Keratinocyte (primary cell): ENCODE measurements at regions not wholly inside any gene's neighbourhood (a gene's known extent, or its start where the extent isn't known, plus 50 kb on each side); places are given as distances from the start of the nearest gene placed in this dataset.

Experiments used
- DNase-seq: peaks from one replicate; pipeline ENCODE4 v3.0.0-alpha.2; 2011; ENCODE audit warnings: low read depth, missing footprints, low spot score
- FAIRE-seq: peaks from 2 replicates; lab custom pipeline; 2011; peaks lifted over from hg19 to GRCh38; lab: Jason Lieb, UNC
- H2AFZ ChIP-seq: 2 replicates; pipeline ENCODE4 v1.6.0; 2012; ENCODE audit warnings: low read length, control low read depth, inconsistent platforms; ENCODE audit not compliant: control insufficient read depth
- H3K27ac ChIP-seq: 2 replicates; pipeline ENCODE4 v1.5.1; 2011; ENCODE audit warnings: low read length; ENCODE audit not compliant: control insufficient read depth, insufficient read depth
- H3K27me3 ChIP-seq: 3 replicates; pipeline ENCODE4 v1.6.0; 2011; ENCODE audit warnings: low read length; ENCODE audit not compliant: control insufficient read depth, insufficient read depth; ENCODE audit errors: extremely low read depth
- H3K36me3 ChIP-seq, 2 experiments: 2 replicates in 1 of 2; 3 replicates in 1 of 2; pipeline ENCODE4 v1.5.1; 2011; ENCODE audit warnings: low read length in 2 of 2, mild to moderate bottlenecking in 1 of 2; ENCODE audit not compliant: control insufficient read depth in 2 of 2, insufficient read depth in 2 of 2; ENCODE audit errors: extremely low read depth in 1 of 2
- H3K4me1 ChIP-seq: 3 replicates; pipeline ENCODE4 v1.5.1; 2011; ENCODE audit warnings: low read length; ENCODE audit not compliant: control insufficient read depth, insufficient read depth; ENCODE audit errors: extremely low read depth
- H3K4me2 ChIP-seq: 3 replicates; pipeline ENCODE4 v1.6.0; 2011; ENCODE audit warnings: low read depth, low read length; ENCODE audit not compliant: control insufficient read depth, insufficient read depth; ENCODE audit errors: extremely low read depth
- H3K4me3 ChIP-seq, 3 experiments: fragments of 200-600 bp in 1 of 3; sonication (generic) in 1 of 3; 2 replicates in 2 of 3; 3 replicates in 1 of 3; pipeline ENCODE4 v1.5.1; 2011 to 2016; ENCODE audit warnings: low read length in 3 of 3, mild to moderate bottlenecking in 3 of 3, control low read depth in 2 of 3, inconsistent platforms in 1 of 3, low read depth in 1 of 3, mixed read lengths in 1 of 3, mixed run types in 1 of 3, moderate library complexity in 1 of 3; ENCODE audit not compliant: control insufficient read depth in 2 of 3, insufficient read depth in 2 of 3; ENCODE audit errors: extremely low read depth in 1 of 3
- H3K79me2 ChIP-seq: 2 replicates; pipeline ENCODE4 v1.6.0; 2012; ENCODE audit warnings: low read length; ENCODE audit not compliant: control insufficient read depth, insufficient read depth
- H3K9ac ChIP-seq: 3 replicates; pipeline ENCODE4 v1.6.0; 2011; ENCODE audit warnings: low read length; ENCODE audit not compliant: control insufficient read depth, insufficient read depth; ENCODE audit errors: extremely low read depth
- H3K9me1 ChIP-seq: 3 replicates; pipeline ENCODE4 v1.6.0; 2011; ENCODE audit warnings: low read length; ENCODE audit not compliant: control insufficient read depth, insufficient read depth; ENCODE audit errors: extremely low read depth
- H3K9me3 ChIP-seq: 2 replicates; pipeline ENCODE4 v1.5.1; 2012; ENCODE audit warnings: low read depth, low read length; ENCODE audit not compliant: control insufficient read depth
- H4K20me1 ChIP-seq: 3 replicates; pipeline ENCODE4 v1.6.0; 2011; ENCODE audit warnings: low read length; ENCODE audit not compliant: control insufficient read depth, insufficient read depth; ENCODE audit errors: extremely low read depth
- EZH2 ChIP-seq: IDR thresholded peaks from one replicate; pipeline ENCODE4 v1.6.1; 2012; ENCODE audit warnings: inconsistent platforms, mild to moderate bottlenecking, low read length, moderate library complexity
- dilution Hi-C: fragments of 300-500 bp; cut with MboI; formaldehyde crosslinking; loops from one replicate; pipeline ENCODE4 v1.7.0; 2020; ENCODE audit warnings: low sequenced_read_pairs; ENCODE audit not compliant: extremely low pct_ligation_motif_present
- TF ChIP-seq, protein P1 (sequence below), 3 experiments: IDR thresholded peaks in 1 of 3; conservative IDR thresholded peaks in 1 of 3; optimal IDR thresholded peaks in 1 of 3; 2 replicates in 2 of 3; 3 replicates in 1 of 3; pipeline versions ENCODE3 to v1.5.1; 2011; ENCODE audit warnings: low read length in 3 of 3, mild to moderate bottlenecking in 3 of 3, moderate library complexity in 2 of 3, control low read depth in 1 of 3, inconsistent platforms in 1 of 3; ENCODE audit not compliant: insufficient read depth in 2 of 3; ENCODE audit errors: extremely low read depth in 1 of 3

- peaks cover 36% of the 10 kb centered on the region for H3K27me3 ChIP-seq
Observed at GRCh38 chr12:4203772-4204376, 69.7 kb upstream of the CCND2 start.

DNA sequence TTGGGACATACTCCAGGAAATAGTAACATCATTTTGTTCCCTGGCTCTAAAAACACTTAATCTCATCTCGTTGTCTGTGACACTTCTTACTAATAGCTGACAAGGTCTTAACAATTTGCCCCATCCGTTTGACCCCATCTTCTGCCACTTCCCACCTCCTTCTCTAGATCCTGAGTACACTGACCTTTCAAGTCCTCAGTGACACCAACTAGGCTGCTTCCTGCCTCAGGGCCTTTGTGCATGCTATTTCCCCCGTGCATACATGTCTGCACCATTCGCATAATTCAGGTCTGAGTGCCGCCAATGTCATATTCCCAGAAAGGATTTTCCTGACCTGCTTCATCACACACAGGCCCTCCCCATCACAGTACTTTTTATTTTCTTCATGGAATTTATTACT, 70.6 kb upstream of the CCND2 start:
- peaks cover 36% of the 10 kb centered on the region for H3K27me3 ChIP-seq
- no peak overlapping the region for H3K27ac ChIP-seq
- no peak overlapping the region for H3K4me3 ChIP-seq
- no peak overlapping the region for H3K4me2 ChIP-seq
- H3K4me1 ChIP-seq, result no peaks in the 10 kb centered on the region
- H3K9ac ChIP-seq, result no peak overlapping the region
- no peaks in the 10 kb centered on the region for H3K79me2 ChIP-seq
- H2AFZ ChIP-seq, result no peak overlapping the region
- dilution Hi-C loops, result no loop called here
- no peaks in the 10 kb centered on the region for H3K9me1 ChIP-seq
- H4K20me1 ChIP-seq, result no peaks in the 10 kb centered on the region
- no peaks in the 10 kb centered on the region for H3K9me3 ChIP-seq
- FAIRE-seq, result no peak
- DNase-seq, result no peak
- no peaks in the 10 kb centered on the region for H3K36me3 ChIP-seq
- no peak for TF ChIP-seq EZH2
- TF ChIP-seq, protein P1, sequence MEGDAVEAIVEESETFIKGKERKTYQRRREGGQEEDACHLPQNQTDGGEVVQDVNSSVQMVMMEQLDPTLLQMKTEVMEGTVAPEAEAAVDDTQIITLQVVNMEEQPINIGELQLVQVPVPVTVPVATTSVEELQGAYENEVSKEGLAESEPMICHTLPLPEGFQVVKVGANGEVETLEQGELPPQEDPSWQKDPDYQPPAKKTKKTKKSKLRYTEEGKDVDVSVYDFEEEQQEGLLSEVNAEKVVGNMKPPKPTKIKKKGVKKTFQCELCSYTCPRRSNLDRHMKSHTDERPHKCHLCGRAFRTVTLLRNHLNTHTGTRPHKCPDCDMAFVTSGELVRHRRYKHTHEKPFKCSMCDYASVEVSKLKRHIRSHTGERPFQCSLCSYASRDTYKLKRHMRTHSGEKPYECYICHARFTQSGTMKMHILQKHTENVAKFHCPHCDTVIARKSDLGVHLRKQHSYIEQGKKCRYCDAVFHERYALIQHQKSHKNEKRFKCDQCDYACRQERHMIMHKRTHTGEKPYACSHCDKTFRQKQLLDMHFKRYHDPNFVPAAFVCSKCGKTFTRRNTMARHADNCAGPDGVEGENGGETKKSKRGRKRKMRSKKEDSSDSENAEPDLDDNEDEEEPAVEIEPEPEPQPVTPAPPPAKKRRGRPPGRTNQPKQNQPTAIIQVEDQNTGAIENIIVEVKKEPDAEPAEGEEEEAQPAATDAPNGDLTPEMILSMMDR (optimal IDR thresholded peaks at IDR 0.05 in 1 of 3, IDR thresholded peaks at IDR 0.05 in 1 of 3, conservative IDR thresholded peaks at IDR 0.05 in 1 of 3; ENCODE audit: extremely low read depth in 1 of 3, insufficient read depth in 2 of 3, low read length in 3 of 3), result no peak

More at GRCh38 chr12:4203772-4204376, 69.7 kb upstream of the CCND2 start:
- Histone ChIP-seq H3K9me3 (no peaks in the 10 kb centered on the region), H3K9me1 (no peaks in the 10 kb centered on the region), H4K20me1 (no peaks in the 10 kb centered on the region), H3K4me2 (no peak overlapping the region), H3K9ac (no peak overlapping the region), H3K27ac (no peak overlapping the region), H3K4me1 (no peaks in the 10 kb centered on the region), H2AFZ (no peak overlapping the region), H3K4me3 (no peak overlapping the region), H3K36me3 (no peaks in the 10 kb centered on the region), H3K79me2 (no peaks in the 10 kb centered on the region)
- dilution Hi-C loops, result no loop called here
- TF ChIP-seq, protein P1 (optimal IDR thresholded peaks at IDR 0.05 in 1 of 3, IDR thresholded peaks at IDR 0.05 in 1 of 3, conservative IDR thresholded peaks at IDR 0.05 in 1 of 3; ENCODE audit: extremely low read depth in 1 of 3, insufficient read depth in 2 of 3, low read length in 3 of 3), result no peak
- TF ChIP-seq EZH2, result no peak
- FAIRE-seq (no peak), DNase-seq (no peak)
